Lung (tissue), 11 donors: ENCODE measurements at regions not wholly inside any gene's neighbourhood (a gene's known extent, or its start where the extent isn't known, plus 50 kb on each side); places are given as distances from the start of the nearest gene placed in this dataset.

Experiments used
- ATAC-seq: fragments of 200-7000 bp; cut with Tn5 transposase; one replicate; pipeline ENCODE4 v1.9.1; 2020; ENCODE audit warnings: moderate number of reproducible peaks; ENCODE audit not compliant: insufficient read depth, low FRiP score
- DNase-seq, 3 donors: peaks; one replicate each; pipeline ENCODE4 v3.0.0-alpha.2; 2013 to 2017
- H3K27ac ChIP-seq, 2 donors: one replicate each; pipeline ENCODE4 v1.5.1; 2013; ENCODE audit warnings: mild to moderate bottlenecking in 2 of 2, moderate library complexity in 2 of 2, control low read depth in 1 of 2, inconsistent platforms in 1 of 2, low read depth in 1 of 2, low read length in 1 of 2
- H3K27me3 ChIP-seq, 3 donors: one replicate each; pipeline ENCODE4 v1.5.1; 2013; ENCODE audit warnings: low read length in 2 of 3; ENCODE audit not compliant: control insufficient read depth in 3 of 3, insufficient read depth in 3 of 3
- H3K36me3 ChIP-seq, 4 donors: one replicate each; pipeline ENCODE4 v1.5.1; 2013; ENCODE audit warnings: low read length in 4 of 4, mild to moderate bottlenecking in 1 of 4, moderate library complexity in 1 of 4; ENCODE audit not compliant: control insufficient read depth in 4 of 4, insufficient read depth in 4 of 4
- H3K4me1 ChIP-seq, 5 donors: one replicate each; pipeline ENCODE4 v1.5.1; 2013; ENCODE audit warnings: low read length in 5 of 5, mild to moderate bottlenecking in 2 of 5, moderate library complexity in 1 of 5; ENCODE audit not compliant: control insufficient read depth in 5 of 5, insufficient read depth in 5 of 5
- H3K4me3 ChIP-seq: one replicate; pipeline ENCODE4 v1.5.1; 2013; ENCODE audit warnings: mild to moderate bottlenecking, control low read depth, moderate library complexity
- H3K9ac ChIP-seq, 2 donors: one replicate each; pipeline ENCODE4 v1.5.1; 2013; ENCODE audit warnings: low read length in 2 of 2, control low read depth in 1 of 2; ENCODE audit not compliant: insufficient read depth in 1 of 2
- H3K9me3 ChIP-seq, 4 donors: one replicate each; pipeline ENCODE4 v1.5.1; 2013; ENCODE audit warnings: low read length in 3 of 4, mild to moderate bottlenecking in 1 of 4, moderate library complexity in 1 of 4; ENCODE audit not compliant: control insufficient read depth in 4 of 4, insufficient read depth in 3 of 4
- CTCF ChIP-seq: IDR thresholded peaks from 2 replicates; pipeline ENCODE4 v1.5.1; 2012; ENCODE audit warnings: mild to moderate bottlenecking; ENCODE audit errors: control extremely low read depth, extremely low read depth
- WGBS, 2 donors: extraction: QIAGEN DNeasy Blood & Tissue Kit; methylation state at CpG; one replicate each; pipeline ENCODE4 v1.1.7; 2013; 5-methylcytosine and 5-hydroxymethylcytosine counted together
- donor health status: control.
- donor health status: control.
- donor health status: Bipolar disorder and iron deficiency.
- donor health status: healthy.
- donor health status: DM: yes; HTN: yes; CAD: no.

- ATAC-seq: no peak
- WGBS, 2 donors: 84 to 86% methylated on average over 12 of the region's 12 CpGs
- no peak overlapping the region for H3K4me3 ChIP-seq
Observed at GRCh38 chr2:105617631-105618350, 126.9 kb upstream of the NCK2 start.

GRCh38 chr2:105615305-105615704 lies 129.4 kb upstream of the NCK2 start:
- Histone ChIP-seq H3K4me1 (peaks cover 0 to 28% (median 0%) of the 10 kb centered on the region in 5 donors), H3K27me3 (no peaks in the 10 kb centered on the region), H3K4me3 (no peak overlapping the region), H3K36me3 (no peaks in the 10 kb centered on the region), H3K27ac (no peak overlapping the region), H3K9me3 (peaks cover 0 to 2% (median 0%) of the 10 kb centered on the region in 4 donors), H3K9ac (no peak overlapping the region)
- no peak for TF ChIP-seq CTCF
- DNase-seq (no peak), ATAC-seq (no peak)
- WGBS, 2 donors: 74 to 79% methylated on average over 8 of the region's 8 CpGs

More at GRCh38 chr2:105617631-105618350, 126.9 kb upstream of the NCK2 start:
- H3K36me3 ChIP-seq: no peaks in the 10 kb centered on the region
- H3K27me3 ChIP-seq: no peaks in the 10 kb centered on the region
- H3K9me3 ChIP-seq: peaks cover 0 to 2% (median 0%) of the 10 kb centered on the region in 4 donors
- no peak overlapping the region for H3K9ac ChIP-seq
- no peak overlapping the region for H3K27ac ChIP-seq
- no peak for TF ChIP-seq CTCF
- DNase-seq: peak in 1 of 3 donors; percentile 13
- peaks cover 0 to 4% (median 0%) of the 10 kb centered on the region in 5 donors for H3K4me1 ChIP-seq

- DNase-seq (peak; percentile 75 to 94 (median 93)), ATAC-seq (no peak)
- Histone ChIP-seq H3K27me3 (no peaks in the 10 kb centered on the region), H3K27ac (no peak overlapping the region), H3K4me3 (no peak overlapping the region), H3K36me3 (no peaks in the 10 kb centered on the region), H3K9ac (no peak overlapping the region), H3K4me1 (peaks cover 0 to 41% (median 7%) of the 10 kb centered on the region in 5 donors), H3K9me3 (no peaks in the 10 kb centered on the region)
- 66 to 83% methylated on average over 6 of the region's 6 CpGs for WGBS, 2 donors
- TF ChIP-seq CTCF: no peak
Observed at GRCh38 chr2:105611811-105612424, 132.8 kb upstream of the NCK2 start.
